ENCODE measurements at regions not wholly inside any gene's neighbourhood (a gene's known extent, or its start where the extent isn't known, plus 50 kb on each side); places are given as distances from the start of the nearest gene placed in this dataset.

DNA sequence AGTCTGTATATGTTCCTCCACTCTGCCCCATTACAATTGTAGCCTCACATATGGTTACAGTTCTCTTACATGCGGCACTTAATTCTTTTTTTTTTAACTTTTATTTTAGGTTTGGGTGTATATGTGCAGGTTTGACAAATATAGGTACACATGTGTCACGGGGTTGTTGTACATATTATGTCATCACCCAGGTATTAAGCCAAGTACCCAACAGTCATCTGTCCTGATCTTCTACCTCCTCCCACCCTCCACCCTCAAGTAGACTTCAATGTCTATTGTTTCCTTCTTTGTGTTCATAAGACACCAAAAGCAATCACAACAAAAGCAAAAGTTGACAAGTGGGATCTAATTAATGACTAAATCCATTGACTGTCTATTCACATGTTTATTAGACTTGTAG lies 144.6 kb upstream of the TP63 start:
- H3K18ac ChIP-seq (ENCODE audit: low read depth, low read length) = no peak overlapping the region
- H4K91ac ChIP-seq (ENCODE audit: insufficient read depth, low read depth, low read length) = no peak overlapping the region
- no peaks in the 10 kb centered on the region for H4K20me1 ChIP-seq (ENCODE audit: insufficient read depth, low read length)
- ATAC-seq (ENCODE audit: low read depth) = no peak
- no peak overlapping the region for H2AK5ac ChIP-seq (ENCODE audit: low read depth, low read length)
- in situ Hi-C loops (cut with MboI; ENCODE audit: low sequenced_read_pairs) = no loop called here
- no peak overlapping the region for H2BK5ac ChIP-seq (ENCODE audit: low read depth, low read length, poor library complexity, severe bottlenecking)
- no peaks in the 10 kb centered on the region for H3K9me1 ChIP-seq (ENCODE audit: insufficient read depth, low read length)
- H3K4me2 ChIP-seq (ENCODE audit: low read depth, low read length) = no peak overlapping the region
- POLR2A ChIA-PET (ENCODE audit: unreplicated experiment) = no interaction called here
- H2BK120ac ChIP-seq (ENCODE audit: low read depth, low read length) = no peak overlapping the region
- no peaks in the 10 kb centered on the region for H3K79me1 ChIP-seq (ENCODE audit: low read depth in 1 of 2, low read length in 2 of 2)
- intact Hi-C loops (cut with micrococcal nuclease) = no loop called here
- H2AK9ac ChIP-seq (replicated peaks; ENCODE audit: low read depth, low read length, poor library complexity) = no peak overlapping the region
- H2AFZ ChIP-seq (replicated peaks; ENCODE audit: low read length, poor library complexity) = no peak overlapping the region
- H2BK20ac ChIP-seq (ENCODE audit: low read depth, low read length) = no peak overlapping the region
- BruUV-seq (replicated peaks) = no TSS peak
- H3K27me3 ChIP-seq (ENCODE audit: control insufficient read depth, insufficient read depth, low read length) = no peaks in the 10 kb centered on the region
- no peak overlapping the region for H3K56ac ChIP-seq (ENCODE audit: extremely low read depth, insufficient read depth, low read length)
- H3K36me3 ChIP-seq (ENCODE audit: control insufficient read depth, insufficient read depth, low read length) = no peaks in the 10 kb centered on the region
- no peak overlapping the region for H3K27ac ChIP-seq (ENCODE audit: insufficient read depth, low read length)
- CTCF ChIA-PET = no interaction called here
- H2BK15ac ChIP-seq (ENCODE audit: low read depth, low read length) = no peak overlapping the region
- dilution Hi-C loops (cut with HindIII; ENCODE audit: low sequenced_read_pairs, unreplicated experiment) = no loop called here
- no peaks in the 10 kb centered on the region for H3K9me3 ChIP-seq (ENCODE audit: control insufficient read depth, insufficient read depth, low read length)
- H3K23ac ChIP-seq (ENCODE audit: low read depth, low read length) = no peak overlapping the region
- no peak overlapping the region for H3K4ac ChIP-seq (ENCODE audit: low read depth, low read length)
- no peaks in the 10 kb centered on the region for H3K4me1 ChIP-seq (ENCODE audit: control insufficient read depth, insufficient read depth, low read length)
- no CpG with 5 or more reads among the region's 2 CpGs for WGBS, 2 experiments (ENCODE audit: extremely low coverage in 2 of 2, insufficient read length in 1 of 2)
- no peak for DNase-seq
- no peak overlapping the region for H3K4me3 ChIP-seq (ENCODE audit: insufficient read depth, low read depth, low read length)
- no peak overlapping the region for H3K9ac ChIP-seq (ENCODE audit: low read depth, low read length)
- no peak overlapping the region for H3K14ac ChIP-seq (replicated peaks; ENCODE audit: low read depth, low read length)
- no peak for TF ChIP-seq MAFK (IDR thresholded peaks at IDR 0.05; ENCODE audit: low read depth, low read length)
- no peak overlapping the region for H4K8ac ChIP-seq (ENCODE audit: low read depth in 2 of 2, low read length in 2 of 2)
- no peak overlapping the region for H4K5ac ChIP-seq (ENCODE audit: low read depth, low read length)
